GM12878 (cell line): ENCODE measurements at regions not wholly inside any gene's neighbourhood (a gene's known extent, or its start where the extent isn't known, plus 50 kb on each side); places are given as distances from the start of the nearest gene placed in this dataset.

ENCODE experiments used
- ATAC-seq: fragments of 200-7000 bp; cut with Tn5 transposase; 3 replicates; pipeline ENCODE4 v1.9.1; 2020; ENCODE audit warnings: mild to moderate bottlenecking, moderate library complexity
- BruUV-seq: library from RNA; stranded (reverse); fragments of 400-500 nt; replicated peaks from 2 replicates; lab custom pipeline; 2021; lab: Mats Ljungman, UMichigan
- CTCF ChIA-PET: fragments of 300-600 bp; sonication (Branson Sonifier 250); formaldehyde crosslinking; extraction: SDS; loops from one replicate; lab custom pipeline; 2021; ENCODE audit warnings: inconsistent platforms; lab: Yijun Ruan, JAX
- POLR2A ChIA-PET: fragments of 350-600 bp; formaldehyde crosslinking; extraction: SDS; loops from one replicate; lab custom pipeline; 2021; ENCODE audit warnings: inconsistent platforms; lab: Charles Lee
- RAD21 ChIA-PET: fragments of 300-600 bp; sonication (Branson Sonifier 250); formaldehyde crosslinking; loops from one replicate; lab custom pipeline; 2023; ENCODE audit warnings: antibody characterized with exemption; ENCODE audit not compliant: unreplicated experiment; lab: Charles Lee
- SMC1A ChIA-PET: fragments of 300-600 bp; sonication (Branson Sonifier 250); formaldehyde crosslinking; loops from one replicate; lab custom pipeline; 2023; ENCODE audit not compliant: unreplicated experiment, uncharacterized antibody; lab: Charles Lee
- DNase-seq: peaks from one replicate; pipeline ENCODE4 v3.0.0-alpha.2; 2011; ENCODE audit warnings: low read depth, low spot score
- FAIRE-seq: peaks from 3 replicates; lab custom pipeline; 2011; peaks lifted over from hg19 to GRCh38; lab: Jason Lieb, UNC
- H2AFZ ChIP-seq: 2 replicates; pipeline ENCODE4 v1.6.0; 2011; ENCODE audit warnings: low read depth, low read length, control low read depth; ENCODE audit not compliant: control insufficient read depth
- H3K27ac ChIP-seq: 2 replicates; pipeline ENCODE4 v1.5.1; 2011; ENCODE audit warnings: control low read depth; ENCODE audit not compliant: control insufficient read depth, insufficient read depth
- H3K27me3 ChIP-seq, 2 experiments: replicated peaks in 1 of 2; 2 replicates each; pipeline versions ENCODE4 v1.6.0 to v1.6.1; 2011; ENCODE audit warnings: low read length in 1 of 2; ENCODE audit not compliant: control insufficient read depth in 2 of 2, insufficient read depth in 2 of 2
- H3K36me3 ChIP-seq, 2 experiments: 2 replicates each; pipeline ENCODE4 v1.5.1; 2011; ENCODE audit warnings: low read length in 1 of 2; ENCODE audit not compliant: control insufficient read depth in 2 of 2, insufficient read depth in 2 of 2
- H3K4me1 ChIP-seq: 2 replicates; pipeline ENCODE4 v1.6.1; 2011; ENCODE audit warnings: mild to moderate bottlenecking, low read length, moderate library complexity, mixed read lengths; ENCODE audit not compliant: control insufficient read depth, insufficient read depth
- H3K4me2 ChIP-seq: 2 replicates; pipeline ENCODE4 v1.6.0; 2011; ENCODE audit warnings: control low read depth; ENCODE audit not compliant: control insufficient read depth, insufficient read depth
- H3K4me3 ChIP-seq: fragments of 200-600 bp; sonication (generic); 2 replicates; pipeline ENCODE4 v1.5.1; 2016
- H3K79me2 ChIP-seq: 2 replicates; pipeline ENCODE4 v1.6.0; 2011; ENCODE audit warnings: low read length; ENCODE audit not compliant: control insufficient read depth, insufficient read depth
- H3K9ac ChIP-seq: 2 replicates; pipeline ENCODE4 v1.8.0; 2011; ENCODE audit warnings: low read length, control low read depth, mixed read lengths; ENCODE audit not compliant: control insufficient read depth, insufficient read depth
- H3K9me3 ChIP-seq: replicated peaks from 3 replicates; pipeline ENCODE4 v1.5.1; 2011; ENCODE audit warnings: mild to moderate bottlenecking, low read length; ENCODE audit not compliant: control insufficient read depth, insufficient read depth
- H4K20me1 ChIP-seq: 2 replicates; pipeline ENCODE4 v1.6.0; 2011; ENCODE audit not compliant: control insufficient read depth, insufficient read depth
- CHD2 ChIP-seq: IDR thresholded peaks from 2 replicates; pipeline ENCODE4 v1.6.1; 2011; ENCODE audit warnings: low read depth, low read length, improper control_type of control experiment, borderline replicate concordance
- EGR1 ChIP-seq, 2 experiments: IDR thresholded peaks; 1 replicate in 1 of 2; 2 replicates in 1 of 2; pipeline ENCODE4 v1.6.1; 2011 to 2012; ENCODE audit warnings: low read depth in 2 of 2, low read length in 2 of 2, borderline replicate concordance in 1 of 2, mild to moderate bottlenecking in 1 of 2, moderate library complexity in 1 of 2
- HCFC1 ChIP-seq: fragments of 150-350 bp; IDR thresholded peaks from 2 replicates; pipeline ENCODE4 v1.6.1; 2014; ENCODE audit warnings: low read length
- KDM1A ChIP-seq: fragments of 200-600 bp; sonication (generic); IDR thresholded peaks from 2 replicates; pipeline ENCODE4 v1.6.1; 2016; ENCODE audit warnings: borderline replicate concordance
- NFIC ChIP-seq: IDR thresholded peaks from 2 replicates; pipeline ENCODE4 v1.6.1; 2012; ENCODE audit warnings: low read depth, mild to moderate bottlenecking, inconsistent platforms, low read length, moderate library complexity
- NRF1 ChIP-seq: conservative IDR thresholded peaks from 2 replicates; pipeline ENCODE4 v1.6.1; 2011; ENCODE audit warnings: mild to moderate bottlenecking, low read depth, low read length, improper control_type of control experiment
- RAD51 ChIP-seq: fragments of 450-650 bp; IDR thresholded peaks from 2 replicates; pipeline ENCODE4 v1.6.1; 2016; ENCODE audit warnings: moderate library complexity, mild to moderate bottlenecking, inconsistent platforms
- RUNX3 ChIP-seq: IDR thresholded peaks from 2 replicates; pipeline ENCODE4 v1.6.1; 2012; ENCODE audit warnings: low read length, inconsistent platforms
- SMARCA5 ChIP-seq: fragments of 450-650 bp; IDR thresholded peaks from 2 replicates; pipeline ENCODE4 v1.6.1; 2017; ENCODE audit warnings: mild to moderate bottlenecking
- SREBF2 ChIP-seq: IDR thresholded peaks from 2 replicates; pipeline ENCODE4 v1.6.1; 2012; ENCODE audit warnings: mild to moderate bottlenecking, low read length
- WGBS: methylation state at CpG from one replicate; pipeline ENCODE4 v1.1.6; 2016; ENCODE audit warnings: low lambda C conversion rate; ENCODE audit not compliant: insufficient replicate concordance, insufficient coverage; ENCODE audit errors: missing lambda C conversion rate; 5-methylcytosine and 5-hydroxymethylcytosine counted together
- in situ Hi-C: fragments of 300-500 bp; cut with MboI; formaldehyde crosslinking; loops from 9 replicates; pipeline ENCODE4 v1.14.3; 2018; ENCODE audit warnings: mixed read lengths
- intact Hi-C: fragments of 100-400 bp; cut with micrococcal nuclease; formaldehyde crosslinking; loops from one replicate; pipeline ENCODE4 v1.14.2; 2022; ENCODE audit not compliant: unreplicated experiment
- TF ChIP-seq, protein P1 (sequence below): IDR thresholded peaks from 2 replicates; pipeline ENCODE4 v1.6.1; 2011; ENCODE audit warnings: borderline replicate concordance, low read depth, mild to moderate bottlenecking, moderate library complexity, mixed read lengths, low read length; ENCODE audit not compliant: insufficient read depth; ENCODE audit errors: extremely low read length
- TF ChIP-seq, protein P2 (sequence below): fragments of 450-650 bp; IDR thresholded peaks from 2 replicates; pipeline ENCODE4 v1.6.1; 2017; ENCODE audit warnings: mild to moderate bottlenecking, moderate library complexity
- TF ChIP-seq, protein P3 (sequence below): IDR thresholded peaks from 2 replicates; pipeline ENCODE4 v1.6.1; 2012; ENCODE audit warnings: low read depth, low read length, improper control_type of control experiment
- TF ChIP-seq, protein P4 (sequence below): IDR thresholded peaks from 2 replicates; pipeline ENCODE4 v1.6.1; 2011; ENCODE audit warnings: low read depth, low read length, improper control_type of control experiment, borderline replicate concordance

DNA sequence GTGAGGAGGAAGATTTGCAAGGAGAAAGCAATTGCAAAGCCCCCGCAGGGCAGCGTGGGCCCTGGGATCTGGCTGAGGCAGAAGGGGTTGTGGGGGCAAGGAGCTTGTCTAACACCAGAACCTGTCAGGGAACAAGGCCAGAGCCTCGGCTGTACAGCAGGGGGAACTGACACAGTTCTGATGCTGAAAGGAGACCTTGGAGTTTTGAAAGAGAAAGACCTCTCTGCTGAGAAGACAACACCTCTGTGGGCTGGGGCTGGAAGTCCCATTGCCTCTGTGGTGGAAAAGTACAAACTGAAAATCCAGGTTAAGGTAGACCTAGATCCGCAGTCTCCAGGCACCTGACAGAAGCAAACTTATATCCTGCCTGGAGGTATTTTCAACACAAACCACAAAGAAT is 86.9 kb upstream of the CST7 start (continued):
- TF ChIP-seq NFIC (no peak), SREBF2 (no peak), RAD51 (no peak), RUNX3 (no peak), EGR1 (IDR thresholded peaks at IDR 0.05; ENCODE audit: borderline replicate concordance in 1 of 2, low read depth in 2 of 2, low read length in 2 of 2) (no peak)

DNA sequence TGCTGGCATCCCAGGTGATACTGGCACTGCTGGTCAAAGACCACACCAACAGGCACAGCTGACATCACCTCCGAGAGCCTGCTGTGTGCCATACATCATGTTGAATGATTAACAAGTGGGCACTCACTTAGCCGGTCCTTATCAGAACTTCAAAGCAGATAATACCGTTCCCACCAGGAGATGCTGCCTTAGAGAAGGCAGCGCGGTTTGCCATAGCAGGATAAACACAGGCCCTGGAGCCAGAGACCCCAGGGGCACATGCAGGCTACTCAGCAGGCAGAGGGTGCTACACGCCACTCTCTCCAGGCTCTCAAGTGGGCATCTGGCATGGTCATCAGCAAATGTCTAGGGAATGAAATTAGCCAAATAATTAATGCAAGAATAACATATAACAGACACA is 86.5 kb upstream of the CST7 start:
- ATAC-seq (no peak), DNase-seq (no peak), FAIRE-seq (no peak)
- POLR2A ChIA-PET, result no interaction called here
- Histone ChIP-seq H2AFZ (no peak overlapping the region), H3K4me3 (no peak overlapping the region), H4K20me1 (no peaks in the 10 kb centered on the region), H3K27ac (no peak overlapping the region), H3K9ac (no peak overlapping the region), H3K4me2 (no peak overlapping the region), H3K27me3 (no peaks in the 10 kb centered on the region), H3K36me3 (no peaks in the 10 kb centered on the region), H3K9me3 (peaks cover 11% of the 10 kb centered on the region; the same call in 2 of the 3 replicates), H3K79me2 (no peaks in the 10 kb centered on the region), H3K4me1 (no peaks in the 10 kb centered on the region)
- in situ Hi-C loops (no loop called here), intact Hi-C loops (no loop called here)
- CTCF ChIA-PET, result no interaction called here
- 45% methylated on average over 6 of the region's 6 CpGs for WGBS
- RAD21 ChIA-PET, result no interaction called here
- SMC1A ChIA-PET, result no interaction called here
- BruUV-seq, result no TSS peak
- TF ChIP-seq, protein P1, sequence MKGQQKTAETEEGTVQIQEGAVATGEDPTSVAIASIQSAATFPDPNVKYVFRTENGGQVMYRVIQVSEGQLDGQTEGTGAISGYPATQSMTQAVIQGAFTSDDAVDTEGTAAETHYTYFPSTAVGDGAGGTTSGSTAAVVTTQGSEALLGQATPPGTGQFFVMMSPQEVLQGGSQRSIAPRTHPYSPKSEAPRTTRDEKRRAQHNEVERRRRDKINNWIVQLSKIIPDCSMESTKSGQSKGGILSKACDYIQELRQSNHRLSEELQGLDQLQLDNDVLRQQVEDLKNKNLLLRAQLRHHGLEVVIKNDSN, result no peak
- TF ChIP-seq CHD2, result no peak
- no peak for TF ChIP-seq KDM1A
- no peak for TF ChIP-seq NRF1
- TF ChIP-seq, protein P2, sequence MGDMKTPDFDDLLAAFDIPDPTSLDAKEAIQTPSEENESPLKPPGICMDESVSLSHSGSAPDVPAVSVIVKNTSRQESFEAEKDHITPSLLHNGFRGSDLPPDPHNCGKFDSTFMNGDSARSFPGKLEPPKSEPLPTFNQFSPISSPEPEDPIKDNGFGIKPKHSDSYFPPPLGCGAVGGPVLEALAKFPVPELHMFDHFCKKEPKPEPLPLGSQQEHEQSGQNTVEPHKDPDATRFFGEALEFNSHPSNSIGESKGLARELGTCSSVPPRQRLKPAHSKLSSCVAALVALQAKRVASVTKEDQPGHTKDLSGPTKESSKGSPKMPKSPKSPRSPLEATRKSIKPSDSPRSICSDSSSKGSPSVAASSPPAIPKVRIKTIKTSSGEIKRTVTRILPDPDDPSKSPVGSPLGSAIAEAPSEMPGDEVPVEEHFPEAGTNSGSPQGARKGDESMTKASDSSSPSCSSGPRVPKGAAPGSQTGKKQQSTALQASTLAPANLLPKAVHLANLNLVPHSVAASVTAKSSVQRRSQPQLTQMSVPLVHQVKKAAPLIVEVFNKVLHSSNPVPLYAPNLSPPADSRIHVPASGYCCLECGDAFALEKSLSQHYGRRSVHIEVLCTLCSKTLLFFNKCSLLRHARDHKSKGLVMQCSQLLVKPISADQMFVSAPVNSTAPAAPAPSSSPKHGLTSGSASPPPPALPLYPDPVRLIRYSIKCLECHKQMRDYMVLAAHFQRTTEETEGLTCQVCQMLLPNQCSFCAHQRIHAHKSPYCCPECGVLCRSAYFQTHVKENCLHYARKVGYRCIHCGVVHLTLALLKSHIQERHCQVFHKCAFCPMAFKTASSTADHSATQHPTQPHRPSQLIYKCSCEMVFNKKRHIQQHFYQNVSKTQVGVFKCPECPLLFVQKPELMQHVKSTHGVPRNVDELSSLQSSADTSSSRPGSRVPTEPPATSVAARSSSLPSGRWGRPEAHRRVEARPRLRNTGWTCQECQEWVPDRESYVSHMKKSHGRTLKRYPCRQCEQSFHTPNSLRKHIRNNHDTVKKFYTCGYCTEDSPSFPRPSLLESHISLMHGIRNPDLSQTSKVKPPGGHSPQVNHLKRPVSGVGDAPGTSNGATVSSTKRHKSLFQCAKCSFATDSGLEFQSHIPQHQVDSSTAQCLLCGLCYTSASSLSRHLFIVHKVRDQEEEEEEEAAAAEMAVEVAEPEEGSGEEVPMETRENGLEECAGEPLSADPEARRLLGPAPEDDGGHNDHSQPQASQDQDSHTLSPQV, result no peak
- TF ChIP-seq, protein P3, sequence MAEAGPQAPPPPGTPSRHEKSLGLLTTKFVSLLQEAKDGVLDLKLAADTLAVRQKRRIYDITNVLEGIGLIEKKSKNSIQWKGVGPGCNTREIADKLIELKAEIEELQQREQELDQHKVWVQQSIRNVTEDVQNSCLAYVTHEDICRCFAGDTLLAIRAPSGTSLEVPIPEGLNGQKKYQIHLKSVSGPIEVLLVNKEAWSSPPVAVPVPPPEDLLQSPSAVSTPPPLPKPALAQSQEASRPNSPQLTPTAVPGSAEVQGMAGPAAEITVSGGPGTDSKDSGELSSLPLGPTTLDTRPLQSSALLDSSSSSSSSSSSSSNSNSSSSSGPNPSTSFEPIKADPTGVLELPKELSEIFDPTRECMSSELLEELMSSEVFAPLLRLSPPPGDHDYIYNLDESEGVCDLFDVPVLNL, result no peak
- no peak for TF ChIP-seq SMARCA5
- TF ChIP-seq HCFC1, result no peak
- TF ChIP-seq, protein P4, sequence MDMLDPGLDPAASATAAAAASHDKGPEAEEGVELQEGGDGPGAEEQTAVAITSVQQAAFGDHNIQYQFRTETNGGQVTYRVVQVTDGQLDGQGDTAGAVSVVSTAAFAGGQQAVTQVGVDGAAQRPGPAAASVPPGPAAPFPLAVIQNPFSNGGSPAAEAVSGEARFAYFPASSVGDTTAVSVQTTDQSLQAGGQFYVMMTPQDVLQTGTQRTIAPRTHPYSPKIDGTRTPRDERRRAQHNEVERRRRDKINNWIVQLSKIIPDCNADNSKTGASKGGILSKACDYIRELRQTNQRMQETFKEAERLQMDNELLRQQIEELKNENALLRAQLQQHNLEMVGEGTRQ, result no peak
